Panc1 (cell line): ENCODE measurements at regions not wholly inside any gene's neighbourhood (a gene's known extent, or its start where the extent isn't known, plus 50 kb on each side); places are given as distances from the start of the nearest gene placed in this dataset.

Experiments
- ATAC-seq: fragments of 200-7000 bp; cut with Tn5 transposase; 2 replicates; pipeline ENCODE4 v1.9.1; 2020; ENCODE audit warnings: mild to moderate bottlenecking, moderate library complexity
- BruUV-seq: library from RNA; stranded (reverse); fragments of 400-500 nt; replicated peaks from 2 replicates; lab custom pipeline; 2021; lab: Mats Ljungman, UMichigan
- CTCF ChIA-PET: fragments of 300-600 bp; sonication (Branson Sonifier 250); formaldehyde crosslinking; loops from one replicate; lab custom pipeline; 2022; ENCODE audit warnings: antibody characterized with exemption; lab: Charles Lee
- POLR2A ChIA-PET: fragments of 300-600 bp; sonication (Branson Sonifier 250); formaldehyde crosslinking; loops from one replicate; lab custom pipeline; 2022; ENCODE audit warnings: antibody characterized with exemption; lab: Charles Lee
- DNase-seq: peaks from one replicate; pipeline ENCODE4 v3.0.0-alpha.2; 2010; ENCODE audit warnings: low read depth, low spot score
- H3K27ac ChIP-seq: 2 replicates; pipeline ENCODE4 v1.5.1; 2011; ENCODE audit warnings: mild to moderate bottlenecking, low read length, inconsistent platforms
- H3K27me3 ChIP-seq: fragments of 200-500 bp; sonication (Bioruptor generic); 2 replicates; pipeline ENCODE4 v1.6.0; 2014; ENCODE audit warnings: low read length, inconsistent platforms; ENCODE audit not compliant: control insufficient read depth, insufficient read depth
- H3K36me3 ChIP-seq: fragments of 200-500 bp; sonication (Bioruptor generic); 2 replicates; pipeline ENCODE4 v1.5.1; 2014; ENCODE audit warnings: inconsistent platforms, mild to moderate bottlenecking, low read length, moderate library complexity; ENCODE audit not compliant: control insufficient read depth, insufficient read depth
- H3K4me1 ChIP-seq: 2 replicates; pipeline ENCODE4 v1.5.1; 2011; ENCODE audit warnings: inconsistent platforms, mild to moderate bottlenecking, low read length, moderate library complexity; ENCODE audit not compliant: control insufficient read depth, insufficient read depth
- H3K4me3 ChIP-seq, 2 experiments: 2 replicates each; pipeline ENCODE4 v1.5.1; 2011 to 2012; ENCODE audit warnings: low read depth in 2 of 2, low read length in 2 of 2, mild to moderate bottlenecking in 2 of 2, inconsistent platforms in 1 of 2, moderate library complexity in 1 of 2
- H3K9me3 ChIP-seq: fragments of 200-500 bp; sonication (Bioruptor generic); 2 replicates; pipeline ENCODE4 v1.5.1; 2014; ENCODE audit warnings: low read depth, mild to moderate bottlenecking, inconsistent platforms, low read length, moderate library complexity; ENCODE audit not compliant: control insufficient read depth, insufficient read depth
- POLR2AphosphoS5 ChIP-seq: IDR thresholded peaks from 2 replicates; pipeline ENCODE4 v1.6.1; 2012; ENCODE audit warnings: mild to moderate bottlenecking, low read depth, low read length, moderate library complexity
- SIN3A ChIP-seq: IDR thresholded peaks from 2 replicates; pipeline ENCODE4 v1.6.1; 2012; ENCODE audit warnings: low read depth, mild to moderate bottlenecking, low read length, moderate library complexity, borderline replicate concordance; ENCODE audit not compliant: insufficient read depth
- TCF7L2 ChIP-seq: IDR thresholded peaks from 2 replicates; pipeline ENCODE4 v1.6.1; 2011; ENCODE audit warnings: mild to moderate bottlenecking, low read depth, low read length, inconsistent platforms
- in situ Hi-C: cut with HindIII; loops from 2 replicates; pipeline ENCODE4 v1.10.0; 2016; ENCODE audit warnings: low sequenced_read_pairs, low pct_unique_long_range_greater_than_20kb
- intact Hi-C: fragments of 100-400 bp; cut with micrococcal nuclease; formaldehyde crosslinking; loops from one replicate; pipeline ENCODE4 v1.10.0; 2022; ENCODE audit not compliant: unreplicated experiment
- TF ChIP-seq, protein P1 (sequence below), 2 experiments: IDR thresholded peaks; 2 replicates each; pipeline ENCODE4 v1.6.1; 2011 to 2012; ENCODE audit warnings: low read depth in 2 of 2, control low read depth in 1 of 2, low read length in 1 of 2, mild to moderate bottlenecking in 1 of 2, moderate library complexity in 1 of 2; ENCODE audit not compliant: insufficient read depth in 1 of 2
- TF ChIP-seq, protein P2 (sequence below): fragments of 450-650 bp; IDR thresholded peaks from 2 replicates; pipeline ENCODE4 v1.5.1; 2017; ENCODE audit warnings: mild to moderate bottlenecking

DNA sequence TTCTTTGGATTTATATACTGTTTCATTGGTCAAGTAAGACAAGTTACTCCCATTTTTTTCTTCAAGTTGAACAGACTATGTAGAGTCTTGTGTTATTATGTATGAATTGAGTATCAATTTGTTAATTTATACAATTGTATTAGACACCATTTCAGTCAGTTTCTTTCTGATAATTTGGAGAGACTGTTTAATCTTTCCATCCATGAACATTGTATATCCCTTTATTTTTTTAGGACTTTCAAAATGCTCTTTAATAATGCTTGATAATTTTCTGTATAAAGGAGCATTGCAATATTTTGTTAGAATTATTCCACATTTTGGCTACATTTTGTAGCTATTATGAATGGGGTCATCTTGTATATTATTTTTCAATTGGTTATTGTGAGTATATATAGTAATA, 69.1 kb upstream of the PJA2 start:
- no peak overlapping the region for H3K4me3 ChIP-seq
- no peaks in the 10 kb centered on the region for H3K4me1 ChIP-seq
- POLR2A ChIA-PET: no interaction called here
- CTCF ChIA-PET: no interaction called here
- DNase-seq (no peak), ATAC-seq (no peak)
- no peak overlapping the region for H3K27ac ChIP-seq
- H3K9me3 ChIP-seq: no peaks in the 10 kb centered on the region
- intact Hi-C loops (loop anchor here (5.0 kb wide), 1 partner anchor 837 kb away; no protein-coding TSS in a partner anchor), in situ Hi-C loops (no loop called here)
- BruUV-seq: no TSS peak
- TF ChIP-seq TCF7L2: no peak
- TF ChIP-seq SIN3A: no peak
- TF ChIP-seq, protein P1, sequence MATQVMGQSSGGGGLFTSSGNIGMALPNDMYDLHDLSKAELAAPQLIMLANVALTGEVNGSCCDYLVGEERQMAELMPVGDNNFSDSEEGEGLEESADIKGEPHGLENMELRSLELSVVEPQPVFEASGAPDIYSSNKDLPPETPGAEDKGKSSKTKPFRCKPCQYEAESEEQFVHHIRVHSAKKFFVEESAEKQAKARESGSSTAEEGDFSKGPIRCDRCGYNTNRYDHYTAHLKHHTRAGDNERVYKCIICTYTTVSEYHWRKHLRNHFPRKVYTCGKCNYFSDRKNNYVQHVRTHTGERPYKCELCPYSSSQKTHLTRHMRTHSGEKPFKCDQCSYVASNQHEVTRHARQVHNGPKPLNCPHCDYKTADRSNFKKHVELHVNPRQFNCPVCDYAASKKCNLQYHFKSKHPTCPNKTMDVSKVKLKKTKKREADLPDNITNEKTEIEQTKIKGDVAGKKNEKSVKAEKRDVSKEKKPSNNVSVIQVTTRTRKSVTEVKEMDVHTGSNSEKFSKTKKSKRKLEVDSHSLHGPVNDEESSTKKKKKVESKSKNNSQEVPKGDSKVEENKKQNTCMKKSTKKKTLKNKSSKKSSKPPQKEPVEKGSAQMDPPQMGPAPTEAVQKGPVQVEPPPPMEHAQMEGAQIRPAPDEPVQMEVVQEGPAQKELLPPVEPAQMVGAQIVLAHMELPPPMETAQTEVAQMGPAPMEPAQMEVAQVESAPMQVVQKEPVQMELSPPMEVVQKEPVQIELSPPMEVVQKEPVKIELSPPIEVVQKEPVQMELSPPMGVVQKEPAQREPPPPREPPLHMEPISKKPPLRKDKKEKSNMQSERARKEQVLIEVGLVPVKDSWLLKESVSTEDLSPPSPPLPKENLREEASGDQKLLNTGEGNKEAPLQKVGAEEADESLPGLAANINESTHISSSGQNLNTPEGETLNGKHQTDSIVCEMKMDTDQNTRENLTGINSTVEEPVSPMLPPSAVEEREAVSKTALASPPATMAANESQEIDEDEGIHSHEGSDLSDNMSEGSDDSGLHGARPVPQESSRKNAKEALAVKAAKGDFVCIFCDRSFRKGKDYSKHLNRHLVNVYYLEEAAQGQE (IDR thresholded peaks at IDR 0.05; ENCODE audit: insufficient read depth in 1 of 2, low read depth in 2 of 2, low read length in 1 of 2): no peak
- TF ChIP-seq POLR2AphosphoS5: no peak
- TF ChIP-seq, protein P2, sequence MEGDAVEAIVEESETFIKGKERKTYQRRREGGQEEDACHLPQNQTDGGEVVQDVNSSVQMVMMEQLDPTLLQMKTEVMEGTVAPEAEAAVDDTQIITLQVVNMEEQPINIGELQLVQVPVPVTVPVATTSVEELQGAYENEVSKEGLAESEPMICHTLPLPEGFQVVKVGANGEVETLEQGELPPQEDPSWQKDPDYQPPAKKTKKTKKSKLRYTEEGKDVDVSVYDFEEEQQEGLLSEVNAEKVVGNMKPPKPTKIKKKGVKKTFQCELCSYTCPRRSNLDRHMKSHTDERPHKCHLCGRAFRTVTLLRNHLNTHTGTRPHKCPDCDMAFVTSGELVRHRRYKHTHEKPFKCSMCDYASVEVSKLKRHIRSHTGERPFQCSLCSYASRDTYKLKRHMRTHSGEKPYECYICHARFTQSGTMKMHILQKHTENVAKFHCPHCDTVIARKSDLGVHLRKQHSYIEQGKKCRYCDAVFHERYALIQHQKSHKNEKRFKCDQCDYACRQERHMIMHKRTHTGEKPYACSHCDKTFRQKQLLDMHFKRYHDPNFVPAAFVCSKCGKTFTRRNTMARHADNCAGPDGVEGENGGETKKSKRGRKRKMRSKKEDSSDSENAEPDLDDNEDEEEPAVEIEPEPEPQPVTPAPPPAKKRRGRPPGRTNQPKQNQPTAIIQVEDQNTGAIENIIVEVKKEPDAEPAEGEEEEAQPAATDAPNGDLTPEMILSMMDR: no peak
- H3K36me3 ChIP-seq: no peaks in the 10 kb centered on the region
- peaks cover 3% of the 10 kb centered on the region; the same call in 1 of the 2 replicates for H3K27me3 ChIP-seq

DNA sequence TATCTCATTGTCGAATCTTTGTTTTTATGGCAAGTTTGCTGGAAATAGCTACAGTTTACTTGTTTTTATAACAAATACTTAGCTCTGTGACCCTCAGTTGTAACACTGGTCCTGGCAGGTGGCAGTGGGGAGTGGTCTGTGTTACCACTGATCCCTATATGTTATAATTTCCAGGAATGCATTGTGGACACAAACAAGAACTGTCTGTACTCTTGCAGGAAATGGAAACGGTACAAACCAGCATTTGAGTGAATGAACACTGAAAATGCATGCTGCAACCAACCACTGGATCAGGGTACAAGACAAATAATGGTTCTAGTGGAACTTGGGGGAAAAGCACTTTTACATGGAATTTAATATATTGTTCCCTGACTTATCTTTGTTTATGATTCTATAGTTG, 66.5 kb upstream of the PJA2 start:
- Histone ChIP-seq H3K36me3 (no peaks in the 10 kb centered on the region), H3K4me1 (no peaks in the 10 kb centered on the region), H3K27ac (no peak overlapping the region), H3K9me3 (no peaks in the 10 kb centered on the region), H3K27me3 (no peaks in the 10 kb centered on the region), H3K4me3 (no peak overlapping the region)
- ChIA-PET POLR2A (no interaction called here), CTCF (no interaction called here)
- intact Hi-C loops (loop anchor here (5.0 kb wide), 1 partner anchor 834 kb away; no protein-coding TSS in a partner anchor), in situ Hi-C loops (no loop called here)
- no peak for DNase-seq
- no peak for ATAC-seq
- BruUV-seq: no TSS peak
- TF ChIP-seq SIN3A: no peak
- TF ChIP-seq POLR2AphosphoS5: no peak
- TF ChIP-seq, protein P2: no peak
- TF ChIP-seq, protein P1 (IDR thresholded peaks at IDR 0.05; ENCODE audit: insufficient read depth in 1 of 2, low read depth in 2 of 2, low read length in 1 of 2): no peak
- TF ChIP-seq TCF7L2: no peak
